Body of pancreas (tissue), 4 donors: ENCODE measurements at regions not wholly inside any gene's neighbourhood (a gene's known extent, or its start where the extent isn't known, plus 50 kb on each side); places are given as distances from the start of the nearest gene placed in this dataset.

Experiments
- ATAC-seq: fragments of 150-250 bp; one replicate; pipeline ENCODE4 v1.9.1; 2016
- DNase-seq, 4 donors: peaks; one replicate each; pipeline ENCODE4 v3.0.0-alpha.2; 2019
- H3K27ac ChIP-seq, 4 donors: fragments of 200-600 bp; sonication (generic); 1 replicate in 3 of 4; 2 replicates in 1 of 4; pipeline versions ENCODE4 v1.5.1 to v1.6.1; 2016 to 2019; ENCODE audit warnings: mild to moderate bottlenecking in 1 of 4, mixed read lengths in 1 of 4, moderate library complexity in 1 of 4
- H3K27me3 ChIP-seq, 2 donors: fragments of 200-600 bp; sonication (generic); one replicate each; pipeline ENCODE4 v1.6.0; 2016; ENCODE audit warnings: mild to moderate bottlenecking in 1 of 2
- H3K36me3 ChIP-seq, 2 donors: fragments of 200-600 bp; sonication (generic); replicated peaks in 1 of 2; 2 replicates each; pipeline ENCODE4 v1.5.1; 2016; ENCODE audit warnings: low read depth in 2 of 2; ENCODE audit not compliant: insufficient read depth in 1 of 2
- H3K4me1 ChIP-seq: fragments of 200-600 bp; sonication (generic); one replicate; pipeline ENCODE4 v1.6.0; 2016
- H3K4me3 ChIP-seq, 2 donors: fragments of 200-600 bp; sonication (generic); 1 replicate in 1 of 2; 2 replicates in 1 of 2; pipeline ENCODE4 v1.5.1; 2016 to 2019
- H3K9me3 ChIP-seq, 3 donors: fragments of 200-600 bp; sonication (generic); 1 replicate in 2 of 3; 2 replicates in 1 of 3; pipeline ENCODE4 v1.5.1; 2016
- CTCF ChIP-seq, 7 experiments: fragments of 450-650 bp in 4 of 7; fragments of 200-600 bp in 3 of 7; sonication (generic) in 3 of 7; IDR thresholded peaks; one replicate each; pipeline ENCODE4 v1.5.1; 2016 to 2019; ENCODE audit warnings: antibody characterized with exemption in 7 of 7
- POLR2A ChIP-seq, 3 donors: fragments of 450-650 bp; IDR thresholded peaks; one replicate each; pipeline ENCODE4 v1.6.1; 2016; ENCODE audit warnings: antibody characterized with exemption in 3 of 3, mild to moderate bottlenecking in 2 of 3
- WGBS, 2 donors: methylation state at CpG; one replicate each; pipeline ENCODE4 v1.1.5; 2017; 5-methylcytosine and 5-hydroxymethylcytosine counted together
- intact Hi-C: fragments of 100-400 bp; cut with DNase I; formaldehyde crosslinking; loops from one replicate; pipeline ENCODE4 v1.15.1; 2023

GRCh38 chr12:17695495-17695894 is 394.5 kb downstream of the RERGL start:
- no peaks in the 10 kb centered on the region for H3K9me3 ChIP-seq
- H3K27ac ChIP-seq, result no peak overlapping the region
- WGBS, 2 donors, result 15 to 32% methylated on average over 9 of the region's 9 CpGs
- H3K4me1 ChIP-seq, result no peaks in the 10 kb centered on the region
- no peaks in the 10 kb centered on the region for H3K27me3 ChIP-seq
- DNase-seq (no peak), ATAC-seq (no peak)
- intact Hi-C loops, result no loop called here
- H3K36me3 ChIP-seq, result no peaks in the 10 kb centered on the region
- TF ChIP-seq CTCF (IDR thresholded peaks at IDR 0.05) (no peak), POLR2A (IDR thresholded peaks at IDR 0.05) (no peak)
- no peak overlapping the region for H3K4me3 ChIP-seq

DNA sequence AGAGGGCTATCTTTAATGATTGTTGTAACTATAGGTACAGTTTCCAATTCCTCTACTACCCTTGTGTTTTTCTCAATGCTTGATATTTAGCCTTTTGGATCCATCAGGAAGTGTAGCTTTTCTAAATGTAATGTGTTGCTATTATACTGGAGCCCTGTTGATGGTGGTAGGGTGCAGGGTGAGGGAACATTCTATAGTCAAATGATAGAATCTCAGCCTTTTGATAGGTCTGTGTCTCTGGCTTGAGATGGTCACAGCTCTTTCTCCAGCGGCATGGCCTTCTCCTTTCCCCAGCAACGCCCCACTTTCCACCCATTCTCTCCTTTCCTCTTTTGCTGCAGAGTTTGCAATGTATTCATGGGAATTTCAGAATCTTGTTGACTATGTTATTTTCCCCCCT is 398.6 kb downstream of the RERGL start:
- Histone ChIP-seq H3K9me3 (no peaks in the 10 kb centered on the region), H3K27me3 (no peaks in the 10 kb centered on the region), H3K27ac (no peak overlapping the region), H3K36me3 (no peaks in the 10 kb centered on the region), H3K4me3 (no peak overlapping the region), H3K4me1 (no peaks in the 10 kb centered on the region)
- intact Hi-C loops, result no loop called here
- TF ChIP-seq POLR2A (IDR thresholded peaks at IDR 0.05) (no peak), CTCF (IDR thresholded peaks at IDR 0.05) (no peak)
- WGBS, 2 donors, result 70 to 73% methylated on average over 2 of the region's 2 CpGs
- ATAC-seq, result no peak
- no peak for DNase-seq

DNA sequence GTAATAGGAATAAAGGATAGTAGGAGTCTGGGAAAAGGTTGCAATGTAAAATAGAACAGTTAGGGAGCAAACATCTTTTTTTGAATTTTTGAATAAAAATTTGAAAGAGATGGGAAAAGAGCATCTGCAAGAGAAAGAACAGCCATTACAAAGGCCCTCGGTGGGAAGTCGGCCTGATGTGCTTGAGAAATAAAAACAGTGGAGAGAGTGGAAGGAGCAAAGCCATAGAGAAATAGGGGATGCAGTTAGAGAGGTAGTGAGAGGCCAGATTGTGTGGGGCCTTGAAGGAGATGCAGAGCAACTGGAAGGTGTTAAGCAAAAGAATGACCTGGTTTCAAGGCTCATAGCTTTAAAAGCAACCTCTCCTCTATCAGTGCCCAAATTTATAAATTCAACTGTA is 409.8 kb downstream of the RERGL start:
- intact Hi-C loops, result no loop called here
- no peak for DNase-seq
- no peak for ATAC-seq

GRCh38 chr12:17666641-17667324 is 423.2 kb downstream of the RERGL start:
- no peak for DNase-seq
- TF ChIP-seq POLR2A (IDR thresholded peaks at IDR 0.05) (no peak), CTCF (IDR thresholded peaks at IDR 0.05) (no peak)
- no peak for ATAC-seq
- Histone ChIP-seq H3K4me3 (no peak overlapping the region), H3K4me1 (no peaks in the 10 kb centered on the region), H3K27me3 (no peaks in the 10 kb centered on the region), H3K36me3 (no peaks in the 10 kb centered on the region), H3K9me3 (no peaks in the 10 kb centered on the region), H3K27ac (no peak overlapping the region)
- WGBS, 2 donors, result 71 to 80% methylated on average over 1 to 10 of the region's 10 CpGs
- intact Hi-C loops, result no loop called here

More for the DNA sequence above, 409.8 kb downstream of the RERGL start:
- no peaks in the 10 kb centered on the region for H3K27me3 ChIP-seq
- WGBS, 2 donors, result 20 to 28% methylated on average over 2 of the region's 2 CpGs
- H3K36me3 ChIP-seq, result no peaks in the 10 kb centered on the region
- no peaks in the 10 kb centered on the region for H3K4me1 ChIP-seq
- no peak overlapping the region for H3K4me3 ChIP-seq
- no peak overlapping the region for H3K27ac ChIP-seq
- H3K9me3 ChIP-seq, result no peaks in the 10 kb centered on the region
- TF ChIP-seq CTCF (IDR thresholded peaks at IDR 0.05) (no peak), POLR2A (IDR thresholded peaks at IDR 0.05) (no peak)

- H3K27me3 ChIP-seq, result no peaks in the 10 kb centered on the region
- TF ChIP-seq CTCF (IDR thresholded peaks at IDR 0.05), result no peak
- no peak for TF ChIP-seq POLR2A (IDR thresholded peaks at IDR 0.05)
- no peak overlapping the region for H3K27ac ChIP-seq
- H3K4me3 ChIP-seq, result no peak overlapping the region
- no peaks in the 10 kb centered on the region for H3K4me1 ChIP-seq
- WGBS, 2 donors, result 72 to 78% methylated on average over 6 to 9 of the region's 9 CpGs
- H3K9me3 ChIP-seq, result no peaks in the 10 kb centered on the region
- no peak for ATAC-seq
- no peak for DNase-seq
- intact Hi-C loops, result no loop called here
- H3K36me3 ChIP-seq, result no peaks in the 10 kb centered on the region
These were observed 424.2 kb downstream of the RERGL start for GRCh38 chr12:17665839-17666238.
